GM12878 (cell line): ENCODE measurements at regions not wholly inside any gene's neighbourhood (a gene's known extent, or its start where the extent isn't known, plus 50 kb on each side); places are given as distances from the start of the nearest gene placed in this dataset.

Source experiments
- ATAC-seq: fragments of 200-7000 bp; cut with Tn5 transposase; 3 replicates; pipeline ENCODE4 v1.9.1; 2020; ENCODE audit warnings: mild to moderate bottlenecking, moderate library complexity
- BruUV-seq: library from RNA; stranded (reverse); fragments of 400-500 nt; replicated peaks from 2 replicates; lab custom pipeline; 2021; lab: Mats Ljungman, UMichigan
- CTCF ChIA-PET: fragments of 300-600 bp; sonication (Branson Sonifier 250); formaldehyde crosslinking; extraction: SDS; loops from one replicate; lab custom pipeline; 2021; ENCODE audit warnings: inconsistent platforms; lab: Yijun Ruan, JAX
- POLR2A ChIA-PET: fragments of 350-600 bp; formaldehyde crosslinking; extraction: SDS; loops from one replicate; lab custom pipeline; 2021; ENCODE audit warnings: inconsistent platforms; lab: Charles Lee
- RAD21 ChIA-PET: fragments of 300-600 bp; sonication (Branson Sonifier 250); formaldehyde crosslinking; loops from one replicate; lab custom pipeline; 2023; ENCODE audit warnings: antibody characterized with exemption; ENCODE audit not compliant: unreplicated experiment; lab: Charles Lee
- SMC1A ChIA-PET: fragments of 300-600 bp; sonication (Branson Sonifier 250); formaldehyde crosslinking; loops from one replicate; lab custom pipeline; 2023; ENCODE audit not compliant: unreplicated experiment, uncharacterized antibody; lab: Charles Lee
- DNase-seq: peaks from one replicate; pipeline ENCODE4 v3.0.0-alpha.2; 2011; ENCODE audit warnings: low read depth, low spot score
- FAIRE-seq: peaks from 3 replicates; lab custom pipeline; 2011; peaks lifted over from hg19 to GRCh38; lab: Jason Lieb, UNC
- H2AFZ ChIP-seq: 2 replicates; pipeline ENCODE4 v1.6.0; 2011; ENCODE audit warnings: low read depth, low read length, control low read depth; ENCODE audit not compliant: control insufficient read depth
- H3K27ac ChIP-seq: 2 replicates; pipeline ENCODE4 v1.5.1; 2011; ENCODE audit warnings: control low read depth; ENCODE audit not compliant: control insufficient read depth, insufficient read depth
- H3K27me3 ChIP-seq, 2 experiments: replicated peaks in 1 of 2; 2 replicates each; pipeline versions ENCODE4 v1.6.0 to v1.6.1; 2011; ENCODE audit warnings: low read length in 1 of 2; ENCODE audit not compliant: control insufficient read depth in 2 of 2, insufficient read depth in 2 of 2
- H3K36me3 ChIP-seq, 2 experiments: 2 replicates each; pipeline ENCODE4 v1.5.1; 2011; ENCODE audit warnings: low read length in 1 of 2; ENCODE audit not compliant: control insufficient read depth in 2 of 2, insufficient read depth in 2 of 2
- H3K4me1 ChIP-seq: 2 replicates; pipeline ENCODE4 v1.6.1; 2011; ENCODE audit warnings: mild to moderate bottlenecking, low read length, moderate library complexity, mixed read lengths; ENCODE audit not compliant: control insufficient read depth, insufficient read depth
- H3K4me2 ChIP-seq: 2 replicates; pipeline ENCODE4 v1.6.0; 2011; ENCODE audit warnings: control low read depth; ENCODE audit not compliant: control insufficient read depth, insufficient read depth
- H3K4me3 ChIP-seq: fragments of 200-600 bp; sonication (generic); 2 replicates; pipeline ENCODE4 v1.5.1; 2016
- H3K79me2 ChIP-seq: 2 replicates; pipeline ENCODE4 v1.6.0; 2011; ENCODE audit warnings: low read length; ENCODE audit not compliant: control insufficient read depth, insufficient read depth
- H3K9ac ChIP-seq: 2 replicates; pipeline ENCODE4 v1.8.0; 2011; ENCODE audit warnings: low read length, control low read depth, mixed read lengths; ENCODE audit not compliant: control insufficient read depth, insufficient read depth
- H3K9me3 ChIP-seq: replicated peaks from 3 replicates; pipeline ENCODE4 v1.5.1; 2011; ENCODE audit warnings: mild to moderate bottlenecking, low read length; ENCODE audit not compliant: control insufficient read depth, insufficient read depth
- H4K20me1 ChIP-seq: 2 replicates; pipeline ENCODE4 v1.6.0; 2011; ENCODE audit not compliant: control insufficient read depth, insufficient read depth
- CREB1 ChIP-seq: IDR thresholded peaks from 2 replicates; pipeline ENCODE4 v1.6.1; 2012; ENCODE audit warnings: low read depth, mild to moderate bottlenecking, inconsistent platforms
- ELK1 ChIP-seq: IDR thresholded peaks from 2 replicates; pipeline ENCODE4 v1.6.1; 2012; ENCODE audit warnings: low read depth, low read length, improper control_type of control experiment
- PBX3 ChIP-seq: IDR thresholded peaks from 2 replicates; pipeline ENCODE4 v1.6.1; 2011; ENCODE audit warnings: mild to moderate bottlenecking, low read depth, low read length, moderate library complexity; ENCODE audit not compliant: insufficient replicate concordance
- POU2F2 ChIP-seq: IDR thresholded peaks from 3 replicates; pipeline ENCODE4 v1.6.1; 2011; ENCODE audit warnings: low read depth, mild to moderate bottlenecking, low read length, borderline replicate concordance
- SPI1 ChIP-seq: IDR thresholded peaks from 2 replicates; pipeline ENCODE4 v1.6.1; 2011; ENCODE audit warnings: low read depth, mild to moderate bottlenecking, low read length, moderate library complexity, borderline replicate concordance; ENCODE audit not compliant: insufficient read depth
- YBX1 ChIP-seq: fragments of 450-650 bp; IDR thresholded peaks from 2 replicates; pipeline ENCODE4 v1.6.1; 2016; ENCODE audit warnings: antibody characterized with exemption
- WGBS: methylation state at CpG from one replicate; pipeline ENCODE4 v1.1.6; 2016; ENCODE audit warnings: low lambda C conversion rate; ENCODE audit not compliant: insufficient replicate concordance, insufficient coverage; ENCODE audit errors: missing lambda C conversion rate; 5-methylcytosine and 5-hydroxymethylcytosine counted together
- in situ Hi-C: fragments of 300-500 bp; cut with MboI; formaldehyde crosslinking; loops from 9 replicates; pipeline ENCODE4 v1.14.3; 2018; ENCODE audit warnings: mixed read lengths
- intact Hi-C: fragments of 100-400 bp; cut with micrococcal nuclease; formaldehyde crosslinking; loops from one replicate; pipeline ENCODE4 v1.14.2; 2022; ENCODE audit not compliant: unreplicated experiment

GRCh38 chr2:107091163-107091864, 205.3 kb upstream of the ST6GAL2 start:
- no peaks in the 10 kb centered on the region for H4K20me1 ChIP-seq
- no peak for FAIRE-seq
- H3K27me3 ChIP-seq = no peaks in the 10 kb centered on the region
- intact Hi-C loops = no loop called here
- H2AFZ ChIP-seq = no peak overlapping the region
- H3K4me1 ChIP-seq = no peaks in the 10 kb centered on the region
- H3K9ac ChIP-seq = no peak overlapping the region
- H3K9me3 ChIP-seq = no peaks in the 10 kb centered on the region
- no peaks in the 10 kb centered on the region for H3K79me2 ChIP-seq
- H3K36me3 ChIP-seq = no peaks in the 10 kb centered on the region
- no peak overlapping the region for H3K27ac ChIP-seq
- WGBS = 38% methylated on average over 7 of the region's 7 CpGs
- H3K4me2 ChIP-seq = no peak overlapping the region
- no peak overlapping the region for H3K4me3 ChIP-seq
- ATAC-seq = no peak
- no peak for DNase-seq
- CTCF ChIA-PET = no interaction called here
- POLR2A ChIA-PET = no interaction called here
- TF ChIP-seq POU2F2 = no peak
- SMC1A ChIA-PET = no interaction called here
- in situ Hi-C loops = no loop called here
- RAD21 ChIA-PET = no interaction called here
- BruUV-seq = no TSS peak

GRCh38 chr2:107093426-107093957, 207.5 kb upstream of the ST6GAL2 start:
- H4K20me1 ChIP-seq = no peaks in the 10 kb centered on the region
- no TSS peak for BruUV-seq
- 12% methylated on average over 4 of the region's 4 CpGs for WGBS
- SMC1A ChIA-PET = no interaction called here
- H3K79me2 ChIP-seq = no peaks in the 10 kb centered on the region
- intact Hi-C loops (no loop called here), in situ Hi-C loops (no loop called here)
- TF ChIP-seq SPI1 (no peak), CREB1 (no peak), ELK1 (no peak), PBX3 (no peak), YBX1 (no peak)
- DNase-seq = no peak
- FAIRE-seq = no peak
- POLR2A ChIA-PET = no interaction called here
- CTCF ChIA-PET = no interaction called here
- no peak overlapping the region for H3K4me2 ChIP-seq
- H3K4me3 ChIP-seq = no peak overlapping the region
- RAD21 ChIA-PET = no interaction called here
- no peaks in the 10 kb centered on the region for H3K4me1 ChIP-seq
- H3K27me3 ChIP-seq = no peaks in the 10 kb centered on the region
- no peak for ATAC-seq
- no peak overlapping the region for H3K9ac ChIP-seq
- H2AFZ ChIP-seq = no peak overlapping the region
- no peaks in the 10 kb centered on the region for H3K36me3 ChIP-seq
- H3K9me3 ChIP-seq = no peaks in the 10 kb centered on the region
- H3K27ac ChIP-seq = no peak overlapping the region
